NCI-H1048 (cell line): ENCODE measurements at regions not wholly inside any gene's neighbourhood (a gene's known extent, or its start where the extent isn't known, plus 50 kb on each side); places are given as distances from the start of the nearest gene placed in this dataset.
"Not testable (repeated sequence)": the region's sequence is repeated elsewhere in the genome, so short reads cannot be mapped to it uniquely, and the experiment has no call there.

Source experiments
- DNase-seq: peaks from one replicate; lab custom pipeline; 2025; lab: John Stamatoyannopoulos, UW

DNA sequence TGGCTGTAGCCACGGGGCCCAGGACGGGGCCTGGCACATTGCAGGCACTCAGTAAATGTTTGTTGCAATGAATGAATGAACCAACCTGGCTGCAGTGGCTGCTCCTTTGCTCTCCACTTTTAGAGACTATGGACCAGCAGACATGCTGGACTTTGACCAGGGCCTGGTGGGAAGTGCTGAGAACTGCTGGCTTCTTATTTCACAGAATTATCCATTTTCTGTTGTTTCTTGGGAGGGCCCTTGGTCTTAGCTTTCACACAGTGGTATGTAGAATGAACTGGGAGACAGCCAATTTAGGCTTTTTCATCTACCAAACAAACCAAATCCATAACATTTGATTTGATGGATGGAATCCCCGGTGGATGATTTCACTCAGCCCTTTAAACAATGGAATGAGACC is 78.0 kb upstream of the LHFPL2 start:
- DNase-seq: no peak

DNA sequence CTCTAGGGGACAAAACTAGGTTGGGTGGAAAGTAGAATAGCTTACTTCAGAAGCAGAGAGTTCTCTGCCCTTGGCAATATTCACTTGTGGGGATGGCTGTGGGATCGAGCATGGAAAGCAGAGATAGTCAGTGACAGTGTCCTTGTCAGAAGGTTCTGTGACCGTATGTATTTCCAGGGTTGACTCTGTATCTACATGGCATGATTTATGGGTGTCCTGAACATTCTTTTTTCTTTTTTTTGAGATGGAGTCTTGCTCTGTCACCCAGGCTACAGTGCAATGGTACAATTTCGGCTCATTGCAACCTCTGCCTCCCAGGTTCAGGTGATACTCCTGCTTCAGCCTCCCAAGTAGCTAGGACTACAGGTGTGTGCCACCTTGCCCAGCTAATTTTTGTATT is 77.4 kb upstream of the LHFPL2 start:
- DNase-seq: no peak

DNA sequence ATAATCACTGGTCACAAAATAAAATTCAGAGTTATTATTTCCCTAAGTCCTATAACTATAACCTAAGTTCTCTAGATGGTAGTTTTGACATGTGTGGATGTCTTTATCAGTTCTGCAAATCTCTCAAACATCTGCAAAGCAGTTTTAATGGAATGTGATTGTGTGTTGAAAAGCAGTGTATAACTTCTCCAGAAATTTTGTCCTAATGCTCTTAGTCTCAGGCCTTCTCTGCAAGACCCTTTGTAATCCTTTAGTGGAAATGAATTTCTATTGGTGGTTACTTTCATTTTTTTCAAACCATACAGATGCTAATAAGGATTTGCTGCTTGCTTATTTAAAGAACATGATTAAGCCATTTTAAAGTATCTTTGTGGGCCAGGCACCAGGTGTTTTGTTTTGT is 75.5 kb upstream of the LHFPL2 start:
- DNase-seq: no peak

DNA sequence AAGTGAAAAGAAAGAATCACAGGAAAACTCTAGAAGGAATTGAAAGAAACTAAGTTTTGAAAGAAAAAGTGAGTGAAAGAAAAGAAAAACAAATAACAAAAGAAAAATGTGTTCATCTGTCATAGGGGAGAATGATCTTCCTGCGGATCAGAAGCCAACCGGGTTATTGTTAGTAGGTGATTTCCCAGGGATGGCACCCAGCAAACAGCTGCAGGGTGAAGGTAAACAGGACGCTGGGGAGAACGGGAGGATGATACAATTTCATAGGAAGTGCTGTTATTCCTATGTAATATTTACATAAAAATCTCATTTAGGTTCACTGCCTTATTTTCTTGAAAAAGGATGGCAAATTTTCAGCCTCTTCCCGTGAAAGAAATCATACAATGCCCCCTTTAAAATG is 72.4 kb upstream of the LHFPL2 start:
- no peak for DNase-seq

GRCh38 chr5:78720227-78720985 is 71.8 kb upstream of the LHFPL2 start:
- DNase-seq: no peak

GRCh38 chr5:78719504-78720219 is 71.1 kb upstream of the LHFPL2 start:
- no peak for DNase-seq

- DNase-seq: no peak
These were observed 70.3 kb upstream of the LHFPL2 start for GRCh38 chr5:78718824-78719223.

- DNase-seq: no peak
These were observed 69.4 kb upstream of the LHFPL2 start for GRCh38 chr5:78717674-78718584.

- no peak for DNase-seq
These were observed 67.6 kb upstream of the LHFPL2 start for GRCh38 chr5:78716206-78716605.

DNA sequence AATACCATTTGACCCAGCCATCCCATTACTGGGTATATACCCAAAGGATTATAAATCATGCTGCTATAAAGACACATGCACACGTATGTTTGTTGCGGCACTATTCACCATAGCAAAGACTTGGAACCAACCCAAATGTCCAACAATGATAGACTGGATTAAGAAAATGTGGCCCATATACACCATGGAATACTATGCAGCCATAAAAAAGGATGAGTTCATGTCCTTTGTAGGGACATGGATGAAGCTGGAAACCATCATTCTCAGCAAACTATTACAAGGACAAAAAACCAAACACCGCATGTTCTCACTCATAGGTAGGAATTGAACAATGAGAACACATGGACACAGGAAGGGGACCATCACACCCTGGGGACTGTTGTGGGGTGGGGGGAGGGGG is 66.8 kb upstream of the LHFPL2 start:
- DNase-seq: not testable (repeated sequence)

DNA sequence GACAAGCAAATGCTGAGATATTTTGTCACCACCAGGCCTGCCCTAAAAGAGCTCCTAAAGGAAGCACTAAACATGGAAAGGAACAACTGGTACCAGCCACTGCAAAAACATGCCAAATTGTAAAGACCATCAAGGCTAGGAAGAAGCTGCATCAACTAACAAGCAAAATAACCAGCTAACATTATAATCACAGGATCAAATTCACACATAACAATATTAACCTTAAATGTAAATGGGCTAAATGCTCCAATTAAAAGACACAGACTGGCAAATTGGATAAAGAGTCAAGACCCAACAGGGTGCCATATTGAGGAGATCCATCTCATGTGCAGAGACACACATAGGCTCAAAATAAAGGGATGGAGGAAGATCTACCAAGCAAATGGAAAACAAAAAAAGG is 63.1 kb upstream of the LHFPL2 start:
- DNase-seq: not testable (repeated sequence)

DNA sequence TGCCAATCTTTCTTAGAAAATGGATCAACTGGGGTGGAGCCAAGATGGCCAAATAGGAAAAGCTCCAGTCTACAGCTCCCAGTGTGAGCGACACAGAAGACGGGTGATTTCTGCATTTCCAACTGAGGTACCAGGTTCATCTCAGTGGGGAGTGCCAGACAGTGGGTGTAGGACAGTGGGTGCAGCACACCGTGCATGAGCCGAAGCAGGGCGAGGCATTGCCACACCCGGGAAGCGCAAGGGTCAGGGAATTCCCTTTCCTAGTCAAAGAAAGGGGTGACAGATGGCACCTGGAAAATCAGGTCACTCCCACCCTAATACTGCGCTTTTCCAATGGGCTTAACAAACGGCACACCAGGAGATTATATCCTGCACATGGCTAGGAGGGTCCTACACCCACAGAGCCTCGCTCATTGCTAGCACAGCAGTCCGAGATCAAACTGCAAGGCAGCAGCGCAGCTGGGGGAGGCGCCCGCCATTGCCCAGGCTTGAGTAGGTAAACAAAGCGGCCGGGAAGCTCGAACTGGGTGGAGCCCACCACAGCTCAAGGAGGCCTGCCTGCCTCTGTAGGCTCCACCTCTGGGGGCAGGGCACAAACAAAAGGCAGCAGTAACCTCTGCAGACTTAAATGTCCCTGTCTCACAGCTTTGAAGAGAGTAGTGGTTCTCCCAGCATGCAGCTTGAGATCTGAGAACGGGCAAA is 61.3 kb upstream of the LHFPL2 start:
- not testable (repeated sequence) for DNase-seq

DNA sequence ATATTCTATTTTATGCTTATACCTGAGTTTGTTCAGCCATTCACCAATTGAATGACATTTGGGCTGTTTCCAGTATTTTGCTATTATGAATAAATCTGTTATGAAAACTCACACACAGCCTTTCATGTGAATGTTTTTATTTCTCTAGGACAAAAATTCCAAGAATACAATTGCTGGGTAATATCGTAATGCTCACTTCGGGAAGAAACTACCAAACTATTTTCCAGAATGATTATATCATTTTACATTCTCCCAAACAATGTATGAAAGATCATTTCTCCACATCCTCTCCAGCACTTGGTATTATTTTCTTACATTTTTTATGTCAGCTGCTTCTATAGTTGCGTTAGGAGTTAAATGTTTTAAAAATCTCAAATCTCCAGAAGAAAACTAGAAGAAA is 58.3 kb upstream of the LHFPL2 start:
- DNase-seq: no peak

DNA sequence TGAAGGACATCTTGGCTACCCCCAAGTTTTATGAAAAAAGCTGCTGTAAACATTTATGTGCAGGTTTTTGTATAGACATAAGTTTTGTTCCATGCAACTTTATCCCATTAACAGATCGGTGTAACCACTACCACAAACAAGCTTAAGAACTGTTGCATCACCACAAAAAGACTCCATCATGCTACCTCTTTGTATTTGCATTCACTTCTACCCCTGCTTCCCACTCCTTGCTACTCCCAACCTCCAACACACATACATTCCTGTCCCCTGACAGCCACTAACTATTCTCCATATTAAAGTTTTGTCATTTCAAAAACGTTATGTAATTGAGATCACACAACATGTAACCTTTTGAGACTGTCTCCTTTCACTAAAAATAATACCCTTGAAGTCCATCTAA is 57.8 kb upstream of the LHFPL2 start:
- DNase-seq: no peak

DNA sequence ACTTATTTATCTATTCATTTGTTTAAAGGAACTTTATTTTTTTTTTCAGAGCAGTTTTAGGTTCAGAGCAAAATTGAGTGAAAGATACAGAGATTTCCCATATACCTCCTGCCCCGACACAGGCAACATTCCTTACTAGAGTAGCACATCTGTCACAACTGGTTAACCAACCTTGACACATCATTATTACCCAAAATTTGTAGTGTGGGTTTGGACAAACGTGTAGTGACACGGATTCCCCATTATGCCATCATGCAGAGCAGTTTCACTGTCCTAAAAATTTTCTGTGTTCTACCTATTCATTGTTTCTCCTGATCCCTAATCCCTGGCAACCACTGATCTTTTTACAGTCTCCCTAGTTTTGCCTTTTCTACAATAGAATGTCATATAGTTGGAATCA is 57.3 kb upstream of the LHFPL2 start:
- DNase-seq: no peak

DNA sequence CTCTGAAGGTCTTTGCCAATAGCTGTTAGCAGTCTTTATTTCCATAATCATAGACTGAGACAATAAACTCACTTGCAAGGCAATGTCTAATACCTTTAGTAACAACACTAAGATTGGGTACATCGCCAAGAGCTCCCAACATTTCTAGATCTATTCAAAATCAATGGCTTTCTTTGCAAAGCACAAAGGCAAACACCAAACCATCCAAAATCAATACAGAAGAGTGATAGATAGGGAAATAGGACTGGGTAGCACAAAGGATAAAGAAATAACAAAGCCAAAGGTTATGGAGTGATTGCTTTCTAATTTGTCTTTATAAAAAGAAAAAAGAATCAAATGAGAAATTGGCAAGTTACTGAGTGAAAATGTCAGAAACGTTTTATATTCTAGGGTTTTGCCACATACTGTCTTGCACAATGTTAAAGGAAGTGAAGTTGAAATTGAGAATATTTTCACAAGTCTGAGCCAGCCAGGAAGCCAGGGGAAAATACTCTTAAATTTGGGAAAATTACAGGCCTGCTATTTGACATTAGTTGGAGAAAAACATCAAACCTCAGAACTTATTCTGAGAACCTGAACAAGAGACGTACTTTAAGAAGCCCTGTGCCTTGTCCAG is 53.3 kb upstream of the LHFPL2 start:
- no peak for DNase-seq

GRCh38 chr5:78699552-78700153 is 51.1 kb upstream of the LHFPL2 start:
- peak; percentile 23 for DNase-seq

- DNase-seq: no peak
These were observed 49.7 kb upstream of the LHFPL2 start for GRCh38 chr5:78698191-78698791.
